Forelimb muscle (tissue), 1 donor: ENCODE measurements at regions not wholly inside any gene's neighbourhood (a gene's known extent, or its start where the extent isn't known, plus 50 kb on each side); places are given as distances from the start of the nearest gene placed in this dataset.

Source experiments
- DNase-seq: peaks from one replicate; pipeline ENCODE4 v3.0.0-alpha.2; 2013; ENCODE audit warnings: low read depth

GRCh38 chr2:217162533-217162932 is 302.7 kb upstream of the TNP1 start:
- no peak for DNase-seq

- no peak for DNase-seq
These were observed 301.4 kb upstream of the TNP1 start for GRCh38 chr2:217160978-217161973.

- no peak for DNase-seq
These were observed 300.4 kb upstream of the TNP1 start for GRCh38 chr2:217160103-217160743.

GRCh38 chr2:217158928-217159327 is 299.1 kb upstream of the TNP1 start:
- no peak for DNase-seq

- no peak for DNase-seq
These were observed 297.7 kb upstream of the TNP1 start for GRCh38 chr2:217157581-217157980.

- DNase-seq: no peak
These were observed 296.9 kb upstream of the TNP1 start for GRCh38 chr2:217156801-217157200.

- no peak for DNase-seq
These were observed 295.1 kb upstream of the TNP1 start for GRCh38 chr2:217154923-217155322.

- DNase-seq: no peak
These were observed 293.6 kb upstream of the TNP1 start for GRCh38 chr2:217153510-217153909.

- no peak for DNase-seq
These were observed 293.0 kb upstream of the TNP1 start for GRCh38 chr2:217152831-217153230.

GRCh38 chr2:217151509-217152206 is 291.8 kb upstream of the TNP1 start:
- no peak for DNase-seq

- no peak for DNase-seq
These were observed 290.4 kb upstream of the TNP1 start for GRCh38 chr2:217150236-217150635.

- no peak for DNase-seq
These were observed 289.3 kb upstream of the TNP1 start for GRCh38 chr2:217149087-217149660.

- no peak for DNase-seq
These were observed 288.0 kb upstream of the TNP1 start for GRCh38 chr2:217147818-217148217.

GRCh38 chr2:217146956-217147355 is 287.1 kb upstream of the TNP1 start:
- no peak for DNase-seq

GRCh38 chr2:217142649-217143266 is 282.9 kb upstream of the TNP1 start:
- DNase-seq: no peak

- DNase-seq: no peak
These were observed 278.4 kb upstream of the TNP1 start for GRCh38 chr2:217138284-217138683.

GRCh38 chr2:217127744-217128143 is 267.9 kb upstream of the TNP1 start:
- DNase-seq: no peak

- DNase-seq: no peak
These were observed 265.1 kb upstream of the TNP1 start for GRCh38 chr2:217125014-217125413.

- DNase-seq: no peak
These were observed 264.2 kb upstream of the TNP1 start for GRCh38 chr2:217124050-217124449.

- DNase-seq: no peak
These were observed 261.7 kb upstream of the TNP1 start for GRCh38 chr2:217121565-217121964.

- DNase-seq: no peak
These were observed 260.6 kb upstream of the TNP1 start for GRCh38 chr2:217120429-217120828.
